WTC11 (cell line): ENCODE measurements at regions not wholly inside any gene's neighbourhood (a gene's known extent, or its start where the extent isn't known, plus 50 kb on each side); places are given as distances from the start of the nearest gene placed in this dataset.

Experiments used
- ATAC-seq: fragments of 200-7000 bp; cut with Tn5 transposase; 2 replicates; pipeline ENCODE4 v1.10.0; 2021; ENCODE audit warnings: mild to moderate bottlenecking, moderate library complexity
- CTCF ChIA-PET: fragments of 300-600 bp; sonication (Branson Sonifier 250); formaldehyde crosslinking; loops from one replicate; lab custom pipeline; 2021; ENCODE audit warnings: antibody characterized with exemption; lab: Charles Lee
- POLR2A ChIA-PET: fragments of 350-600 bp; sonication (Branson Sonifier 250); formaldehyde crosslinking; loops from one replicate; lab custom pipeline; 2021; ENCODE audit warnings: antibody characterized with exemption; lab: Charles Lee
- DNase-seq: peaks from one replicate; pipeline ENCODE4 v3.0.0; 2021; ENCODE audit warnings: low spot score
- H3K27ac Mint-ChIP-seq: 2 replicates; pipeline ENCODE4 v1.8.0; 2021; ENCODE audit warnings: mixed read lengths
- H3K27me3 Mint-ChIP-seq: 2 replicates; pipeline ENCODE4 v1.8.0; 2021; ENCODE audit warnings: low read depth, mild to moderate bottlenecking, moderate library complexity, mixed read lengths
- H3K36me3 Mint-ChIP-seq: 2 replicates; pipeline ENCODE4 v1.8.0; 2021; ENCODE audit warnings: mixed read lengths
- H3K4me1 Mint-ChIP-seq: 2 replicates; pipeline ENCODE4 v1.8.0; 2022; ENCODE audit warnings: mixed read lengths
- H3K4me3 Mint-ChIP-seq: 2 replicates; pipeline ENCODE4 v1.8.0; 2021; ENCODE audit warnings: mild to moderate bottlenecking, moderate library complexity, mixed read lengths
- H3K9me3 Mint-ChIP-seq: 2 replicates; pipeline ENCODE4 v1.8.0; 2021; ENCODE audit warnings: mixed read lengths
- AR ChIP-seq: fragments of 250-450 bp; sonication (Bioruptor Pico); IDR thresholded peaks from 2 replicates; pipeline ENCODE4 v1.9.0; 2021; ENCODE audit warnings: mild to moderate bottlenecking
- ATF1 ChIP-seq: sonication (generic); formaldehyde crosslinking; IDR thresholded peaks from 2 replicates; pipeline ENCODE4 v1.8.1; 2023; ENCODE audit warnings: mild to moderate bottlenecking, moderate library complexity, missing genetic modification reagents
- CREM ChIP-seq: sonication (generic); formaldehyde crosslinking; IDR thresholded peaks from 2 replicates; pipeline ENCODE4 v1.8.1; 2022; ENCODE audit warnings: mild to moderate bottlenecking, missing genetic modification reagents, moderate library complexity
- E2F1 ChIP-seq: sonication (generic); formaldehyde crosslinking; IDR thresholded peaks from 2 replicates; pipeline ENCODE4 v1.8.0; 2022; ENCODE audit warnings: mild to moderate bottlenecking, missing genetic modification reagents
- E2F5 ChIP-seq: sonication (generic); formaldehyde crosslinking; IDR thresholded peaks from 2 replicates; pipeline ENCODE4 v1.8.1; 2022; ENCODE audit warnings: mild to moderate bottlenecking, moderate library complexity, missing genetic modification reagents
- ERG ChIP-seq: fragments of 250-450 bp; sonication (Bioruptor Pico); IDR thresholded peaks from 2 replicates; pipeline ENCODE4 v1.8.0; 2021; ENCODE audit warnings: mild to moderate bottlenecking
- ESRRA ChIP-seq: sonication (generic); formaldehyde crosslinking; IDR thresholded peaks from 2 replicates; pipeline ENCODE4 v1.8.1; 2022; ENCODE audit warnings: mild to moderate bottlenecking, missing genetic modification reagents, borderline replicate concordance
- GTF2I ChIP-seq: fragments of 250-450 bp; sonication (Bioruptor Pico); conservative IDR thresholded peaks from 2 replicates; pipeline ENCODE4 v1.4.0; 2021; ENCODE audit warnings: mild to moderate bottlenecking
- HMGXB4 ChIP-seq: sonication (generic); formaldehyde crosslinking; IDR thresholded peaks from 2 replicates; pipeline ENCODE4 v1.8.1; 2023; ENCODE audit warnings: mild to moderate bottlenecking, moderate library complexity, missing genetic modification reagents
- IRF1 ChIP-seq: sonication (generic); formaldehyde crosslinking; IDR thresholded peaks from 2 replicates; pipeline ENCODE4 v1.8.0; 2023; ENCODE audit warnings: missing genetic modification reagents
- MXD4 ChIP-seq: fragments of 250-450 bp; sonication (Bioruptor Pico); IDR thresholded peaks from 2 replicates; pipeline ENCODE4 v1.8.0; 2021; ENCODE audit warnings: mild to moderate bottlenecking, moderate library complexity, borderline replicate concordance
- TCF7 ChIP-seq: sonication (generic); formaldehyde crosslinking; IDR thresholded peaks from 2 replicates; pipeline ENCODE4 v1.8.0; 2022; ENCODE audit warnings: mild to moderate bottlenecking, low read depth, missing genetic modification reagents, moderate library complexity
- TEAD4 ChIP-seq: sonication (generic); formaldehyde crosslinking; IDR thresholded peaks from 2 replicates; pipeline ENCODE4 v1.8.0; 2022; ENCODE audit warnings: mild to moderate bottlenecking, missing genetic modification reagents
- ZNF263 ChIP-seq: sonication (generic); formaldehyde crosslinking; IDR thresholded peaks from 2 replicates; pipeline ENCODE4 v1.8.1; 2022; ENCODE audit warnings: low read depth, mild to moderate bottlenecking, moderate library complexity, missing genetic modification reagents

- DNase-seq (no peak), ATAC-seq (no peak)
- Mint-ChIP-seq H3K36me3 (no peaks in the 10 kb centered on the region), H3K27me3 (no peaks in the 10 kb centered on the region), H3K4me3 (no peak overlapping the region), H3K4me1 (peaks cover 12% of the 10 kb centered on the region), H3K9me3 (no peaks in the 10 kb centered on the region), H3K27ac (no peak overlapping the region)
- POLR2A ChIA-PET = no interaction called here
- CTCF ChIA-PET = no interaction called here
- TF ChIP-seq AR (CRISPR knock-in tag) (no peak), ERG (CRISPR knock-in tag) (no peak), E2F5 (CRISPR knock-in tag) (no peak), ZNF263 (CRISPR knock-in tag) (no peak), GTF2I (CRISPR knock-in tag) (no peak), HMGXB4 (CRISPR knock-in tag) (no peak), MXD4 (CRISPR knock-in tag) (no peak), ESRRA (CRISPR knock-in tag) (no peak), TEAD4 (CRISPR knock-in tag) (no peak)
- TF ChIP-seq, all 79 proteins: peak for 0
Measured at GRCh38 chr4:111992351-111993168, 152.7 kb upstream of the FAM241A start.

- Mint-ChIP-seq H3K4me3 (no peak overlapping the region), H3K27me3 (no peaks in the 10 kb centered on the region), H3K4me1 (peaks cover 12% of the 10 kb centered on the region), H3K9me3 (peaks cover 4% of the 10 kb centered on the region; the same call in 1 of the 2 replicates), H3K36me3 (no peaks in the 10 kb centered on the region), H3K27ac (no peak overlapping the region)
- DNase-seq (no peak), ATAC-seq (no peak)
- POLR2A ChIA-PET = no interaction called here
- CTCF ChIA-PET = no interaction called here
- TF ChIP-seq E2F1 (CRISPR knock-in tag) (no peak), ATF1 (CRISPR knock-in tag) (no peak), IRF1 (CRISPR knock-in tag) (no peak), TCF7 (no peak), CREM (CRISPR knock-in tag) (no peak)
Measured at GRCh38 chr4:111994392-111994791, 150.9 kb upstream of the FAM241A start.
